Uterus (tissue), 3 donors: ENCODE measurements at regions not wholly inside any gene's neighbourhood (a gene's known extent, or its start where the extent isn't known, plus 50 kb on each side); places are given as distances from the start of the nearest gene placed in this dataset.

Source experiments
- DNase-seq, 2 donors: peaks; one replicate each; pipeline ENCODE4 v3.0.0-alpha.2; 2019 to 2020
- H3K27ac ChIP-seq, 2 donors: fragments of 200-600 bp; sonication (generic); 1 replicate in 1 of 2; 2 replicates in 1 of 2; pipeline ENCODE4 v1.5.1; 2016 to 2018
- H3K27me3 ChIP-seq, 2 donors: fragments of 200-600 bp; sonication (generic); one replicate each; pipeline ENCODE4 v1.5.1; 2018 to 2019; ENCODE audit warnings: control low read depth in 1 of 2
- H3K36me3 ChIP-seq, 2 donors: fragments of 200-600 bp; sonication (generic); one replicate each; pipeline ENCODE4 v1.5.1; 2019; ENCODE audit warnings: control low read depth in 1 of 2
- H3K4me1 ChIP-seq, 2 donors: fragments of 200-600 bp; sonication (generic); one replicate each; pipeline ENCODE4 v1.5.1; 2018 to 2019; ENCODE audit warnings: control low read depth in 1 of 2
- H3K4me3 ChIP-seq, 2 donors: fragments of 200-600 bp; sonication (generic); 1 replicate in 1 of 2; 2 replicates in 1 of 2; pipeline ENCODE4 v1.5.1; 2018 to 2019; ENCODE audit warnings: mild to moderate bottlenecking in 1 of 2
- H3K9me3 ChIP-seq, 2 donors: fragments of 200-600 bp; sonication (generic); one replicate each; pipeline ENCODE4 v1.5.1; 2019; ENCODE audit warnings: control low read depth in 1 of 2
- CTCF ChIP-seq, 4 experiments: fragments of 200-600 bp in 2 of 4; fragments of 450-650 bp in 2 of 4; sonication (generic) in 2 of 4; IDR thresholded peaks; one replicate each; pipeline ENCODE4 v1.5.1; 2016 to 2019; ENCODE audit warnings: antibody characterized with exemption in 4 of 4, mild to moderate bottlenecking in 2 of 4, moderate library complexity in 1 of 4
- POLR2A ChIP-seq, 2 donors: fragments of 450-650 bp; IDR thresholded peaks; one replicate each; pipeline ENCODE4 v1.6.1; 2016; ENCODE audit warnings: antibody characterized with exemption in 2 of 2, mild to moderate bottlenecking in 1 of 2, moderate library complexity in 1 of 2
- intact Hi-C: fragments of 100-400 bp; cut with DNase I; formaldehyde crosslinking; loops from one replicate; pipeline ENCODE4 v1.15.1; 2023; ENCODE audit warnings: low total_unique reads
- donor health status: DM: yes; HTN: yes; CAD: no.

GRCh38 chr7:12474035-12474434 is 70.4 kb upstream of the VWDE start:
- no peak for DNase-seq
- intact Hi-C loops = no loop called here
- no peak for TF ChIP-seq POLR2A (IDR thresholded peaks at IDR 0.05)
- no peak for TF ChIP-seq CTCF (IDR thresholded peaks at IDR 0.05)
- Histone ChIP-seq H3K9me3 (no peaks in the 10 kb centered on the region), H3K27me3 (no peaks in the 10 kb centered on the region), H3K4me3 (no peak overlapping the region), H3K36me3 (no peaks in the 10 kb centered on the region), H3K27ac (no peak overlapping the region), H3K4me1 (no peaks in the 10 kb centered on the region)

DNA sequence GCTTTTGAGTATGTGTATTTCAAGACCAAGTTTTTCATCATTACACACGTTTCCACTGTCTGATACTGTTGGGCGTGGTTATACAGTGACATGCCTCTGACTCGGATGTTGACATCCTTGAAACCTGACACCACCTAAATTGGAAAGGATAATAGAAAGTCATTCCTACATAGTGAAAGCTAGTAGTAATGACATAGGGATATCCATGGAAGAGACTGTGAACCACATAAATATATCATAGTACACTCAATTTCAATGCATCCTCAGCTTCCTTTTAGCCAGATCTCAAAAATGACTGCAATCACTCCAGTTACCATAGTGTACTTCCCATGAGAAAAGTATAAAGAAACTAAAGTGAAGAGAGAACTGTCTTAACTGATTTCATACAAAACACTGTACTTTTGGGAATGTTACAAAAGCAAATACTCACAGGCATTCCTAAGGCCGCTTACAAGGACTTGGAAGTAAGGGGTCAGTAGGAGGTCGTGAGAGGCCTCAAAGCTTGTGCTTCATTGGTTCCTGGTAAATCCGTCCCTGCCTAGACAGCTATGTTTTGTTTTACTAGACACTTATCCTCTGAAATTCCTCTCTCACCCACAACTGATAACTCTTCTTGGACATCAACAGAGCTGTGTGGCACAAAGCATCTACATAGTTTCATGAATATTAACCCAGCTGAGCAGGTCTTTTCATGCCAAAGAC is 71.8 kb upstream of the VWDE start:
- DNase-seq = no peak
- Histone ChIP-seq H3K4me1 (no peaks in the 10 kb centered on the region), H3K36me3 (no peaks in the 10 kb centered on the region), H3K9me3 (no peaks in the 10 kb centered on the region), H3K4me3 (no peak overlapping the region), H3K27ac (no peak overlapping the region), H3K27me3 (no peaks in the 10 kb centered on the region)
- no peak for TF ChIP-seq POLR2A (IDR thresholded peaks at IDR 0.05)
- TF ChIP-seq CTCF (IDR thresholded peaks at IDR 0.05) = no peak
- intact Hi-C loops = no loop called here

GRCh38 chr7:12477620-12478019 is 74.0 kb upstream of the VWDE start:
- no peaks in the 10 kb centered on the region for H3K36me3 ChIP-seq
- no peaks in the 10 kb centered on the region for H3K4me1 ChIP-seq
- no peaks in the 10 kb centered on the region for H3K9me3 ChIP-seq
- H3K27ac ChIP-seq = no peak overlapping the region
- intact Hi-C loops = no loop called here
- no peak for TF ChIP-seq POLR2A (IDR thresholded peaks at IDR 0.05)
- TF ChIP-seq CTCF (IDR thresholded peaks at IDR 0.05) = no peak
- H3K4me3 ChIP-seq = no peak overlapping the region
- DNase-seq = no peak
- no peaks in the 10 kb centered on the region for H3K27me3 ChIP-seq

GRCh38 chr7:12481722-12482121 is 78.1 kb upstream of the VWDE start:
- H3K4me3 ChIP-seq = no peak overlapping the region
- H3K9me3 ChIP-seq = no peaks in the 10 kb centered on the region
- no peak for DNase-seq
- no peaks in the 10 kb centered on the region for H3K36me3 ChIP-seq
- H3K27ac ChIP-seq = no peak overlapping the region
- no peak for TF ChIP-seq POLR2A (IDR thresholded peaks at IDR 0.05)
- TF ChIP-seq CTCF (IDR thresholded peaks at IDR 0.05) = no peak
- H3K4me1 ChIP-seq = no peaks in the 10 kb centered on the region
- no peaks in the 10 kb centered on the region for H3K27me3 ChIP-seq
- intact Hi-C loops = no loop called here

DNA sequence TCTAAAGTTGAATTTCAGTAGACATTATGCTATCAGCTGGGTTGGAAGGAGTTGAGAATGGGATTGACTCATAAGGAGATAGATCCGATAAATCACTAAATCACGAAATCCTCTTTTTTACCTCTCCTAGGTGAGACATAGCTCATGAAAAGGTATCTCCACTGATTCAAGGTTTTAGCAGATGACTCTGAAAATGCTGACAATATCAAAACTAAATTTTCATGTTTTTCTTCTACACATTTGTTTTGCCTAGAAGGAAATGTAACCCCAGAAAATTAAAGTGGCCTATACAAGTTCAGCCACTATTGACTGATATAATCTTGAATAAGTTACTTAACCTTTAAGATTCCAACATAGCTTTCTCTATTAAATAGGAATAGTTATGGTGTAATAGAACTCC is 82.2 kb upstream of the VWDE start:
- no peaks in the 10 kb centered on the region for H3K27me3 ChIP-seq
- intact Hi-C loops = no loop called here
- no peaks in the 10 kb centered on the region for H3K36me3 ChIP-seq
- no peaks in the 10 kb centered on the region for H3K4me1 ChIP-seq
- H3K4me3 ChIP-seq = no peak overlapping the region
- no peak for DNase-seq
- H3K27ac ChIP-seq = no peak overlapping the region
- TF ChIP-seq CTCF (IDR thresholded peaks at IDR 0.05) (no peak), POLR2A (IDR thresholded peaks at IDR 0.05) (no peak)
- no peaks in the 10 kb centered on the region for H3K9me3 ChIP-seq
